ENCODE measurements at regions not wholly inside any gene's neighbourhood (a gene's known extent, or its start where the extent isn't known, plus 50 kb on each side); places are given as distances from the start of the nearest gene placed in this dataset.

DNA sequence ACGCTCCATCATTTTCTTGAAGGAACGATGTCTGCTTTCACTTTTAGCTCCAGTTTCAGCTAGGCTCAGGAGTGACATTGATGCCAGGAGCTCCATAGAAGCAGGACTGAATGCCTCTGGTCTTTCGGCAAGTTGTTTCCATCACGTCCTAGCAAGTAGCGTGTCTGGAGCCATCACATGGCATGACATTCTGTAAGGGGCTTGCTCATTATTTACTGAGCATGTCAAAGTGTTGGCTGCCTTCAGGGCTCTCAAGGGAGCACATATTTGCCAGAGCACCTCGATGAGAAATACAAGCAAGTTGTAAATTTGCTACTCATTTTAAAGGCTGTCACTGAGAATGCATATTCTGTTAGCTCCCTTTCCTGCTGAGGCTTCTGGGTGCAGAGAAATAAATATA is 131.0 kb upstream of the ITGB1 start:
- TF ChIP-seq, protein P1, sequence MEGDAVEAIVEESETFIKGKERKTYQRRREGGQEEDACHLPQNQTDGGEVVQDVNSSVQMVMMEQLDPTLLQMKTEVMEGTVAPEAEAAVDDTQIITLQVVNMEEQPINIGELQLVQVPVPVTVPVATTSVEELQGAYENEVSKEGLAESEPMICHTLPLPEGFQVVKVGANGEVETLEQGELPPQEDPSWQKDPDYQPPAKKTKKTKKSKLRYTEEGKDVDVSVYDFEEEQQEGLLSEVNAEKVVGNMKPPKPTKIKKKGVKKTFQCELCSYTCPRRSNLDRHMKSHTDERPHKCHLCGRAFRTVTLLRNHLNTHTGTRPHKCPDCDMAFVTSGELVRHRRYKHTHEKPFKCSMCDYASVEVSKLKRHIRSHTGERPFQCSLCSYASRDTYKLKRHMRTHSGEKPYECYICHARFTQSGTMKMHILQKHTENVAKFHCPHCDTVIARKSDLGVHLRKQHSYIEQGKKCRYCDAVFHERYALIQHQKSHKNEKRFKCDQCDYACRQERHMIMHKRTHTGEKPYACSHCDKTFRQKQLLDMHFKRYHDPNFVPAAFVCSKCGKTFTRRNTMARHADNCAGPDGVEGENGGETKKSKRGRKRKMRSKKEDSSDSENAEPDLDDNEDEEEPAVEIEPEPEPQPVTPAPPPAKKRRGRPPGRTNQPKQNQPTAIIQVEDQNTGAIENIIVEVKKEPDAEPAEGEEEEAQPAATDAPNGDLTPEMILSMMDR (IDR thresholded peaks at IDR 0.05): no peak
- Mint-ChIP-seq H3K4me1 (ENCODE audit: unreplicated experiment) (no peaks in the 10 kb centered on the region), H3K27ac (ENCODE audit: unreplicated experiment) (no peak overlapping the region), H3K4me3 (ENCODE audit: unreplicated experiment) (no peak overlapping the region), H3K36me3 (ENCODE audit: unreplicated experiment) (no peaks in the 10 kb centered on the region), H3K9me3 (ENCODE audit: unreplicated experiment) (peaks cover 4% of the 10 kb centered on the region), H3K27me3 (ENCODE audit: unreplicated experiment) (no peaks in the 10 kb centered on the region)
- no peak for DNase-seq (ENCODE audit: extremely low spot score, unreplicated experiment)

GRCh38 chr10:33087922-33088321 is 129.9 kb upstream of the ITGB1 start:
- no peak for DNase-seq (ENCODE audit: extremely low spot score, unreplicated experiment)
- no peak overlapping the region for H3K27ac Mint-ChIP-seq (ENCODE audit: unreplicated experiment)
- H3K4me3 Mint-ChIP-seq (ENCODE audit: unreplicated experiment): no peak overlapping the region
- H3K4me1 Mint-ChIP-seq (ENCODE audit: unreplicated experiment): no peaks in the 10 kb centered on the region
- no peaks in the 10 kb centered on the region for H3K36me3 Mint-ChIP-seq (ENCODE audit: unreplicated experiment)
- TF ChIP-seq, protein P1 (IDR thresholded peaks at IDR 0.05): no peak
- H3K9me3 Mint-ChIP-seq (ENCODE audit: unreplicated experiment): peaks cover 4% of the 10 kb centered on the region
- H3K27me3 Mint-ChIP-seq (ENCODE audit: unreplicated experiment): no peaks in the 10 kb centered on the region

- H3K27me3 Mint-ChIP-seq (ENCODE audit: unreplicated experiment): no peaks in the 10 kb centered on the region
- no peak for DNase-seq (ENCODE audit: extremely low spot score, unreplicated experiment)
- no peaks in the 10 kb centered on the region for H3K4me1 Mint-ChIP-seq (ENCODE audit: unreplicated experiment)
- H3K27ac Mint-ChIP-seq (ENCODE audit: unreplicated experiment): no peak overlapping the region
- H3K36me3 Mint-ChIP-seq (ENCODE audit: unreplicated experiment): no peaks in the 10 kb centered on the region
- peaks cover 4% of the 10 kb centered on the region for H3K9me3 Mint-ChIP-seq (ENCODE audit: unreplicated experiment)
- no peak overlapping the region for H3K4me3 Mint-ChIP-seq (ENCODE audit: unreplicated experiment)
- TF ChIP-seq, protein P1 (IDR thresholded peaks at IDR 0.05): no peak
Observed at GRCh38 chr10:33087152-33087551, 129.1 kb upstream of the ITGB1 start.

- Mint-ChIP-seq H3K27ac (ENCODE audit: unreplicated experiment) (no peak overlapping the region), H3K36me3 (ENCODE audit: unreplicated experiment) (no peaks in the 10 kb centered on the region), H3K27me3 (ENCODE audit: unreplicated experiment) (no peaks in the 10 kb centered on the region), H3K4me1 (ENCODE audit: unreplicated experiment) (no peaks in the 10 kb centered on the region), H3K9me3 (ENCODE audit: unreplicated experiment) (peaks cover 4% of the 10 kb centered on the region), H3K4me3 (ENCODE audit: unreplicated experiment) (no peak overlapping the region)
- TF ChIP-seq, protein P1 (IDR thresholded peaks at IDR 0.05): no peak
- no peak for DNase-seq (ENCODE audit: extremely low spot score, unreplicated experiment)
Observed at GRCh38 chr10:33086100-33086499, 128.1 kb upstream of the ITGB1 start.

DNA sequence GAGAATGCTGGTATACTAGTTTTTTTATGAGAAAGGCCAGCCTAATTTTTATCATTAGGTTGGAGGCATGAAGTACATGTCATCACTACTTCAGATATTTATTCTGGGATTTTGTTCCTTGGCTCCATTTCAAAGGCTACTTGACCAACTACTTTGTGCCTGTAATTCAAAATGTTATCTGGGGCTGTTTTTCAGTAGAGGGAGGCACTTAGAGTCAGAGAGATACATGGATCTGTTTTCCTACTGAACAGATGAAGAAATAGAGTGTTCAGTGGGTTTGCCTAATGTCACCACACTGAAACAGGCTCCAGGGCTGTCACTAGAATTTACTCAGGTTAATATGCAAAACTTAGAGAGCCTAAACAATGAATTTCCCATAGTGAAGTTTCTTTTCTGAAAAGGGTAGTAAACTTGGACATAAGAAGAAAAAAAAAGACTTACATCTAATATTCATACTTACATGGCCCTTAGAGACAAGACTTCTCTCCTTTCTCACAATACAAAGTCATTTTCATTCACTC is 127.3 kb upstream of the ITGB1 start:
- Mint-ChIP-seq H3K9me3 (ENCODE audit: unreplicated experiment) (peaks cover 4% of the 10 kb centered on the region), H3K4me1 (ENCODE audit: unreplicated experiment) (no peaks in the 10 kb centered on the region), H3K4me3 (ENCODE audit: unreplicated experiment) (no peak overlapping the region), H3K27me3 (ENCODE audit: unreplicated experiment) (no peaks in the 10 kb centered on the region), H3K36me3 (ENCODE audit: unreplicated experiment) (no peaks in the 10 kb centered on the region), H3K27ac (ENCODE audit: unreplicated experiment) (no peak overlapping the region)
- TF ChIP-seq, protein P1 (IDR thresholded peaks at IDR 0.05): no peak
- DNase-seq (ENCODE audit: extremely low spot score, unreplicated experiment): no peak

Data from osteocyte (in vitro differentiated cells).